Activated gamma-delta T cell treated with anti-CD3 and anti-CD28 coated beads, Interleukin-2, amount 50 U/mL, for 16 hours (primary cell): ENCODE measurements at regions not wholly inside any gene's neighbourhood (a gene's known extent, or its start where the extent isn't known, plus 50 kb on each side); places are given as distances from the start of the nearest gene placed in this dataset.

Experiments used
- DNase-seq: peaks from one replicate; pipeline ENCODE4 v3.0.0-alpha.2; 2020; ENCODE audit warnings: low read depth

DNA sequence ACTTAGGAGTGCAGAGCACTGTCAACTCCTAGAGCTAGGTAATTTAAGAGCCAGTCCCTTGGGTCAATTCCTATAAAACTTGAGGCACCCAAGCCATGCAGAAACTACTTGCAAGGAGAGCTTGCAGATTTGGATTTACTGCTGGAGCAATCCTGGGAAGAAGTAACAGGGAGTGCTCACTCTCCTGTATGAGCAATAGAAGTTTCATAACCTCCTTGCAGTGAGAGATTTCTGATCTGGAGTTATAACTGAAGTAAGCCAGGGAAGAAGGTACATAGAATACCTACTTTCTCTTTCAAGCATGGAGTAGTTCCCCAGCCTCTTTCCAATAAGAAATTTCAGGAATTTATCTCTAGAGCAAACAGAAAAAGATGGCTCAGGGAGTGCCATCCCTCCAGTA is 650.1 kb upstream of the USP15 start:
- DNase-seq = no peak

DNA sequence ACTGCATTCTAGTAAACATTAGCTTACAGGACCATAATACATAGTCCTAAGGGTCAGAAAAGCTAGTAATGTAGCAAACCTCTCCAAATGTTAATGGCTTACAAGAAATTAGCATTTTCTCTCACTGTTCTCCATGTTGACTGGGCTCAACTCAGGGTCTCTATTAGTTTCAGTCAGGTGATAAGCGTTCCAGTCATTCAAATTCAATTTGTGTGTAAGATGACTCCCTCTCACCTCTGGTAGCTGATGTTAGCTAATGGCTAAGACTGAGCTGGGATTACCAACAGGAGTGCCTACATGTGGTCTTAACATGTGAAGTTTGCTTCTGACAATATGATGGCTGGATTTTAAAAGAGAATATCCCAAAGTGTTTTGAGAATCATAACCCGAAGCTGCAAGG is 630.5 kb upstream of the USP15 start:
- no peak for DNase-seq

DNA sequence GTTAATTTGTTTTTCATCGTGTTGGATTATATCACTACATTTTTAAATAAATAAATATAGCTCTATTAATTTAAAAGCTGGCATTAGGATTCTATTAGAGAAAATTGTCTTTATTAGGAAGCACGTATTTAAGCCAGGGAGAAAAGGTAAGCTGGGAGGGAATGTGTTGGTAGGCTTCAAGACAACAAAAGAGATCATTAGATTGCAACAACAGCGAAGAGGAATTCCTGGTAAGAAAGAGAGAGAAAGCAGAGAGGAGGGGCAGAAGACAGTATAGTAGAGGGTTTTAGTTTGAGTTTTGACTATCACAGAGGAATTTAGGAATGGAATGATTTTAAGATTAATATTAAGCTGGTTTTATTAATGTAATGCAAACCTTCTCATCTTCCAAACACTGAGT is 613.6 kb upstream of the USP15 start:
- DNase-seq = no peak

DNA sequence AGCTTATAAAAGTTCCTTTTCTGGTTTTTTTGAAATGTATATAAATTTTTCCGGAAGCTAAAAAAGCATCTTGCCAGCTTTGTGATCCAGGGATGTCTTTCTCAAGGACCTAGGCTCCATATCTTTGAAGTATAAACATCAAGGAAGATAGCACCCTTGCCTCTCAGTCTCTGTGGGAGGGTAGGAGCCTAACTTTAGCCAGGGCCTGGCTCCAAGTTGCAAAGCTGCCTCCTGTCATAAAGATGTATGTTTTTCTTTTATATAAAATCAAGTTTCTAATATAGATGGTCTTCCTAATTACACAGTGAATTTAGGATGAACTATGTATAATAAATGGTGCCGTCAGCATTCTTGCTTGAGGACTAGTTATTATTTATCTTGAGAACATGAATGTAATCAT is 612.6 kb upstream of the USP15 start:
- DNase-seq = no peak

DNA sequence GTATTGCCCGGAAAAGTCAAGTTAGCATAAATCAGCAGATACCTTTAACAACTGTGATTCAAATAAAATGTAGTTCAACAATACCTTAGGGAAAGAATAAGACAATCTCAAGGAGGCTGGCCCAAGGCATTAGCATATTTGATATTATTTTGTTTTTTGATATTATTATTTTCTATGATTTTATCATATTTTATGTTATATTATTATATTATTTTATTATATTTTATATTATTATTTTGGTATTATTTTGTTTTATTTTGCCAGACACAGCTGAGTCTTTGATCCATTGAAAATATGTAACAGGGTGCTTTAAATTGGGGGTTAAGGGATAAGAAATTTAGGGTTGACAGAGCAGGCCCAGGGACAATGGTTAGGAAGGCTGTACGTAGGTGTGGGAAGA is 607.9 kb upstream of the USP15 start:
- DNase-seq = no peak

DNA sequence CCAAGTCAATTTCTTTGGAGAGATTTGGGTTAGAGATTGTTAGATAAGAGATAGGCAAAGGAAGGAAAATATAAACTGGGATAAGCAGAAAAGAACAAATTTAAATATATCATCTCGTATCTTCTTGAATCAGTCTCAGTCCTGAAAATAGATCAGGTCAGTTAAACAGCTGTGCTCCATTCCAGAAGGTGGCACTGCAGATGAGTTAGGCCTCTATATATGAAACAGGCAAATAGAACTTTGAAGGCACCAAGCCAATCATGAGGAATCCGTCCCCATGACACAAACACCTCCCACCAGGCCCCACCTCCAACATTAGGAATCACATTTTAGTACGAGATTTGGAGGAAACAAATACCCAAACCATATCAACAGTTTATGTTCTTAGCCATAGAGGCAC is 605.5 kb upstream of the USP15 start:
- no peak for DNase-seq

DNA sequence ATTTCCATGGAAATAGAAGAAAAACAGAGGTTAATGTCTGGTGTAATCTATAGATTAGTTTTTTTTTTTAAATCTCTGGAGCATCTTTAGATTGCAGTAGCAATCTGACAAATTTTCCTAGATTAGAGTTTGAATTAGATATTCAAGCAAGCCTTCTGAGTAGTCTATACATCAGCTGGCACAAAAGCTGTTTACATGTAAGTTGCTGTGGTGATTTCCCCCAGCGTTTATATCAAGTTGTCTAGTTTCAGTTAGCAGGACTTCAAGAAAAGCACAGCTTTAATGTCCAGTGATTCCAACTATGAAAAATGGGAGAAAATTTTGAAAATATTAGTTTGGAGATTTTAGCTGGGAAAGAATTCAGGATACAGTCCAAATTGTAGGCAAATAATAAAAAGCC is 605.0 kb upstream of the USP15 start:
- DNase-seq = no peak

DNA sequence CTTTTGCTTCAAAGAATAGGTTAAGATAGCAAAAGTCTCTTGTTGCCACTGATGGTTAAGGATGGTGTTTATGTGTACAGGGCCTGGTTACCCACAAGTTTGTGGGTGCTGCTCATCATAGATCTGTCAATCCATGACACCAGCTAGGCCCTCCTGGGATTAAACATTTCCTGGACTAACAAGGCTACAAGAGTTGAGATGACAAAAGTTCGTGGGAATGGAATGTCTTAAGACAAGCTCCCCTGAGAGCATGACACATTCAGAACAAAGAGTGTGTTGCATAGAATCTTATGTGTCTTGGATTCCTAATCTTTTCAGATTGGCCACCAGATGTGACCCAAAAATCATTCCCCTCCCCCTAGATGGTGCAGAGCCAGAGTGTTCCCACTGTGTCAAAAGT is 592.5 kb upstream of the USP15 start:
- no peak for DNase-seq

DNA sequence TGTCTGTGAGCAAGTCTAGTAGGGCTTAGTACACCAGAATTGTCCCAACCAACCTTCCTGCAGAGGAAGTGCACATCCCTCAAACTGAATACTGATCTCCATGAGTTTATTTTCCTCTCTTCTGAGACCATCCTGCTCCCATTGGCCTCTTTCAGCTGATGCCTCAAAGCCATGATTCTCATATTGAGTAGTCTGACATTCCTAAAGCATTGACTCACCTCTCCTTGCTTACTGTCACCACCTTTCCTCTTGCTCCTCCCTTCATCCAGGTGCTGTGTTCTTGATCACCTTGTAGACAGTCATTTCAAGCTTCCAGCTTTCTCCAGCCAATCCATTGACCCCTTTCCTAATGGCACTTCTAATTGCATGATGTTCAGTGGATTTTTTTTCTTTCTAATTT is 583.7 kb upstream of the USP15 start:
- no peak for DNase-seq

DNA sequence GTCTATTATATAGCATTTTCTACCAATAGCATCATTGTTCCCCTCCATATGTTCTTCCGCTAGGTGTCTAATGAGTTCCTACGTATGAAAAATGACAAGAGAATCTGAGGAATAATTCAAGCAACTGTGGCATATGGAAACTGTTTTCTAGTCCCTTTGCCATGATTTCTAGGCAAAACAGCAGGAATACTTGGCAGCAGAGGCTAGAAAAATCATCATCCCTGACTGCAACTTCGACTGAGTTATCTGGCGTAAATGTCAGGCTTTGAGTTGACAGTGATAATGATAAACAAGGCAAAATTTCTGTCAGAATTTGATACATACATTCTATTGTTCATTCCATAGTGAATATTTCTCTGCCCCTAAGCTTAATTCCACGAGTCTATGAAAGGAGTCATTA is 572.8 kb upstream of the USP15 start:
- DNase-seq = no peak

DNA sequence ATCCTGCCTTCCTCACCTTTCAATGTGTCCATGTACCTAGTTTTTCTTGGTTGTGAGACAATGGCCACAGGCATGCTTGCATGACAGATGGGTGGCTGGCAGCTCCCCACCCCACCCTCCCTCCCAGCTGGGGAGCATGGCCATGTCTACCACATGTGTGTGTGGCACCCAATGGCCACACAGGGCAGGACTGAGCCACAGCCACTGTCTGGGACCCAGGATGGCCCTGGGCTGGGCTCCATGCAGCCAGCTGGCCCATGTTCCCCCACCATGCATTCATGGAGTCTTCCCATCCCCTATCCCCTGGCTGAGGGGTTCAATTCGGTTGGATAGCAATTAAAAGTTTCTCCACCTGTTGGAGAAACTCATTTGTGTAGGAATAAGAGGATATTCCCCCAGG is 566.0 kb upstream of the USP15 start:
- DNase-seq = no peak

DNA sequence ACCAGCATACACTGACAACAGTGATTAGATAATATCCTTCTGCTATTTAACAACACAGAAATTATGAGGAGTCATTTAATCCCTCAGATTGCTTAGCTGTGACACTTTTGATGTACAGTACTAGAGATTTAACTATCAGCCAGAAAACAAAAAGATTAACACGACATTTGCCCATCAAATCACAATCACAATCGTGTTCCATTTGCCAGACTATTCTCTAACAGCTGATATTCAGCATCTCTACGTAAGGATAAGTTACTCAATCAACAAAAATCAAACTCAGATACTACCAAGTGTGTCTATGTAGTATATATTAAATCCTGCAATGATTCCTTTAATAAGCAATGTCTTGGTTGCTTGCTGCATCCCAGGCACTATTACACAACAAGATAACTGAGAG is 558.7 kb upstream of the USP15 start:
- no peak for DNase-seq

DNA sequence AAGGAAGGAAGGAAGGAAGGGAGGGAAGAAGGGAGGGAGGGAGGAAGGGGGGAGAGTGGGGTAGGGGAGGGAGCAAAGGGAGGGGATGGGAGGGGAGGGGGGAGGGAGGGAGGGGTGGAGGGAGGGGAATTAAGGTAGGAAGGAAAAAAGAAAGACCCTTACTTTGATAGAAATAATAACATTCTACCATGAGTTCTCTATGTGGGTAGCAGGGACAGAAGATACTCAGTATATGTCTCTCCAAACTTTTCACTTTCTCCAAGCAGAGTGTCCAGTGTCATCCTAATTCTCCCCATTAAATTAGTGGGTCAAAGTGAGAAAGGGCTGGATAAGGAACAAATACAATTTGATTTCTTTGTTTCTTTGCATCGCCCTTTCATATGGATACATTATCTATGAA is 553.4 kb upstream of the USP15 start:
- DNase-seq = no peak

DNA sequence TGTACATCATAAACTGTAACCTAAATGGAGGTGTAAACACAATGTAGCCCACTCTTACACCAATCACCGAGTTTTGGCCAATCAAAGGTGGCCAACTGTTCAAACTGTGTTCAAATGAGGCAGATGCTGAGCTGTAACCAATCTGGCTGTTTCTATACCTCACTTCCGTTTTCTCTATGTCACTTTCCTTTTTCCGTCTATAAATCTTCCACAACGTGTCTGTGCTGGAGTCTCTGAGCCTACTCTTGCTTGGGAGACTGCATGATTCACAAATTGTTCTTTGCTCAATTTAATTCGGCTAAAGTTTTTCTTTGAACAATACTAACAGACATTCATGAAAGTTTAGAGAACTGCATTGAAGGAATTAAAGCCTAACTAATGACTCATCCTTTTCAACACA is 547.1 kb upstream of the USP15 start:
- DNase-seq = no peak

DNA sequence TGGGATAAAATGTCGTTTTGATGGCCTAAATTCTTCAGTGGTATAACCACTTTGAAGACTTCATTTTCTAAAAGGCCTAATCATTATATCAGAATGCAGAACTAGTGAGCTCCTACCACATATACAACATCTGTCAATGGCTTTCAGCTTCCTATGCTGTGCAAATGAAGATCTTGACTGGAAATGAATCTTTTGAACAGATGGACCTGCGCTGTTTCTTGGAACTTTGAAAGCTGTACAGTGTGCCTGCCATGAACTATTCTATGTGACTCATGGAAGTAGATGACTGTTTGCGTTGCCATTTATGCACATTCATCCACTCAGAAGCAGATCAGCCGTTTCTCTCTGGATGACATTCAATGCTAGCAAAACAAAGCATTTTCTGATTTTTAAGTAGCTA is 542.2 kb upstream of the USP15 start:
- DNase-seq = no peak

DNA sequence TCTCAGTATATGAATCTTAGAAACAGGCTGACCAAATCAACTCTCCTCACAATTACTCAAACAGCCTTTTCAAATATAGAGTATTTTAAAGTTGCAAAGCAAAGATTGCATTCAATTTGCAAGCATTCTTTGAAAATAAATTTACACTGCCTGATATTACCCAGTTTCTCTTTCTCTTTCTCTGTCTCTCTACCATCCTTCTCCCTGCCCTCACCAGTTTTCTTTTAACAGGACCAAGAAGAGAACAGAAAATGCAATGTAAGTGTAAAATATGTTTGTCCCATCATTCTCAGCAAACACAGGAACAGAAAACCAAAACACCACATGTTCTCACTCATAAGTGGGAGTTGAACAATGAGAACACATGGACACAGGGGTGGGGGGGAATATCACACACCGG is 520.3 kb upstream of the USP15 start:
- DNase-seq = no peak

DNA sequence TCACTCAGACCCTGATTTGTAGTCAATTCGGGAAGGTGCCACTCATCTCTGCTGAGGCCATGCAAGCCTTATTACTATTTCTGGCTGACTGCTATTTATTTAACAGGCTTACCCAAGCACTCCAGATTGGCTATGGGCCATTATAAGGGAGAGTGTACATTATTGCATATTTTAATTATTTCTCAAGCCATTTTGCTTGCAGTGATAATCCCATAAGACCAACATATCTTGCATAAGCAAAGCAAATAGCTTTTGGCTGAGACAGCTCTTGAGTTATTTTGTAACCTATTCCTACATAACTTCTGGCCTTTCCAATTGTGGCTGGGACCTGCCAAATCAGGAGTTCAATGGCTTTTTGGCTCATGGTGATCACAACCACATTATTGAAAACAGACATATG is 509.6 kb upstream of the USP15 start:
- DNase-seq = no peak

DNA sequence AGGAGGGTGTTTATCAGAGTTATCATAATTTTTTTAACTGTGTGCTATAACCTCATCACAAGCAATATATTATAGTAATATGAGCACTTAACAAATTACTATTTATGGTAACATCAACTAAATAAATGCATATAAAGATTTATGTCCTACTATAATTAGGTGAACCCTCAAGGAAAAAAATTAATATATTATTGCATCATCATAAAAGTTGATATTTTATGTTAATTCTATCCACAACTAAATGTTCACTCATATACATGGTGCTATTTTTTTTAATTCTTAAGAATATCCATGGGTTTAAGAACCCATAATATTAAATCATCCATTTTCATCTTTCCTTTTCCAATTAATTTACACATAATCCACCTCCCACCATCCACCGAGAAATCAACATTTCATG is 506.0 kb upstream of the USP15 start:
- no peak for DNase-seq

DNA sequence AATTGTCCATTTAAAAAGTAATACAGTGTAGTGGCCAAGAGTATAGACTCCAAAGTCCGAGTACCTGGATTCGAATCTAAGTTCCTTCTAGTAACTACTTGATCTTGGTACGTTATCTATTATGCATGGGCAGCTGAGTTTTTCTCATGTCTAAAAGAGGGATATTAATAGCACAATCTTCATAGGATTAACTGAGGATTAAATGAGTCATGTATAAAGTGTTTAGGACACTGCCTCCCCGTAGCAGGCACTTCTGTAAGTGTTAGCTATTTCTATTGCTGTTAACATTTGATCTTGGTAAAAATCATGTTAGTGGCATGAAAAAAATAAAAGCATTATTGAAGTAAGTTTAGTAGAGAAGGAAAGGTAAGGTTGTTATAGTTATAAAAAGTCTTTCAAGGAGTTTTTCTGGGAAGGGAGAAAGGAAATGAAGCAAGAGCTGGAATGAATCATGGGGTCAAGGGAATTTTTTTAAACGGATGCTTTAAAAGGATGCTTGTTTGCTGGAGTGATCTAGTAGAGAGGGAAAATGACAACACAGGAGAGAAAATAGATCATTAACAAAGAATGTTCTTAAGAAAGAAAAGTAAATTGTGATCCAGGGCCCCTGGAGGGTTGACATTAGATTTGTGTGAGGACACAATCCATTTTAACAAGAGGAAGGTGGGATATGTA is 502.2 kb upstream of the USP15 start:
- DNase-seq = no peak

DNA sequence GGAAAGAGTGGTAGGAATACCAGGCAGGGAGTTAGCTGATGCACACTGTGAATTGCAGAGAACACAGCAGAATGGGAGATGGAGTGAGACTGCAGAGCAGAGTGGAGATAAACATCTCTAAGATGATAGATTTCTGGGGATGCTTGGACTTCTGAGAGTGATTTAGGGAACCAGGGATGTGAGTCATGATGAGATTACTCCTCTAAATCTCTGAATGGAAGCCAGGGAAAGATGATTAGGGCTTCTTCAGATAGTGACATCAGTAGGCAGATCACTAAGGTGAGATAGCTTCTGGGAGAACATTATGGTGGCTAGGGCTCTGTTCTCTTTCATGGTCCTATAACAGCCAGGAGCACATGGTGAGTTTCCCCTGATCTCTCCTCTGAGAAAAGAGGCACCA is 501.5 kb upstream of the USP15 start:
- no peak for DNase-seq

DNA sequence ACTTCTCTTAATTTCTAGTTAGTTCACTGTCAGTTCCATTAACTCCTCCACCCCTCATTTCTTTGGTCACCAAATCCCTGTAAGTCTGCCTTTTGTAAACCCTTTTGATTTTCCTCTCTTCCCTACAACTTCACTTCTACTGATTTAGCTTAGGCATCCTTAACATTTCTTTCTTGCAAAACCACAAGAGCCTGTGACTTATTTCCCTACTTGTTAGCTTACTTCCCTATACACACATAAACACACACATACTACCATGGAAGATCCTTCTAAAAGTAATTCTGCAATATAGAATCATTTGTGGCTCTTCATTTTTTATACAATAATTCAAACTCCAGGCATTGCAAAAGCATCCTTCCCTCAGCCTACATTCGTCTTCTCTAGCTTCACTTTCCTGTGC is 494.3 kb upstream of the USP15 start:
- no peak for DNase-seq

DNA sequence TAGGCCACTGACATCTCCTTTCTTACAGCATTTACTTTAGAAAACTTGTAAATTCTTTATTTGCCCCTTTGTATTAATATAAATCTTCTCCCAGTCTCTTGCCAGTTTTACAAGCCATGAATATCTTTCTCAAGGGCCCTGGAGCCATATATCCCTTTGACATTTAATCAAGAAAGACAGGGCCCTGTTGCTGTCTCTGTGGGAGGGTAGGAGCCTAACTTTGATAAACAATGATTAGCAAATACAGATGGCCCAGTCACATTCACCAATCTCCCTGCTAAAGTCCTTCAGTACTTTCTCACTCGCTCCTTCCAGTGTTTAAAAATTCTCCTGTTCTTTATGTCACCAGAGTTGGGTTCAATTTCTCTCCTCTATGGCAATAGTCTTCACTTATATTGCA is 479.8 kb upstream of the USP15 start:
- no peak for DNase-seq

DNA sequence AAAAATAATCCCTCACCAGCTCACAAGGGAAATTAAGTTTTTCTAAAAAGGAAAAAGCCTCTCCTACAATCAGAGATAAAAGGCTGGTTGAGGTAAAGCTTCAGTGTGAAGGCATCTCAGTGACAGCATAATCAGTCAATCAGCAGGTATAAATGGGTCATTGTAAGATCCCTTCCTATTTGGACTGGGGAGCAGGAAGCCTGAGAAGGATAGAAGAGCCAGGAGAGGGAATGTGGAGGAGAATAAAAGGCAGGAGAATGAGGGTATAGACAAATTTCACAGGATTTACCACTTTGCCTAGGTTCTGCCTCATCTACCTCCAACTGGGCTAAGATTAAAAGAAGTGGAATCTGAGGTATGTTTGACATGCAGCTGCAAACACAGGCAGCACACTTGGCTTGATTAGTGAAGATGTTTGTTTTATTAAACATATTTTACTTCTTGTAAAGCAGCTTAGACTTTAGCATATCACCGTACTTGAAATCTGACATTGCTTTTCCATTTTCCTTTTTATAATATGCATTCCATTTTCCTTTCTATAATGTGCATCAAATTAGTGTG is 479.1 kb upstream of the USP15 start:
- no peak for DNase-seq

DNA sequence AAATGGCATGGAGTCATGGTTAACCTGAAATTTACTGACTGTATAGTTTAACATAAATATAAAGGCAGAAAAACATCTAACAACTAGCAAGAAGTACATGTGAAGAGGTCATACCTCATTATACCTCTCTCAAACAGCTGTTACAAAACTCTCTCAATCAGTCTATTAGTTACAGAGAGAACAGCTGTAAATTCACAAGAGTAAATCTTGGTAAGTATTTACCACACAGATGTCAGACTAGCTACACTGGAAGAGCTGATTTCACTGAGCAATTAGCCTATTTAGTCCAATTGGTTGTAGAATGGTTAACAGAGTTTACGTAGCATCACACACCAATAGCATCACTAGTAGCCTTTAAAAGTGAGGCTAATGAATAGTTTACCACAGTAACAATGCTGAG is 463.4 kb upstream of the USP15 start:
- no peak for DNase-seq

DNA sequence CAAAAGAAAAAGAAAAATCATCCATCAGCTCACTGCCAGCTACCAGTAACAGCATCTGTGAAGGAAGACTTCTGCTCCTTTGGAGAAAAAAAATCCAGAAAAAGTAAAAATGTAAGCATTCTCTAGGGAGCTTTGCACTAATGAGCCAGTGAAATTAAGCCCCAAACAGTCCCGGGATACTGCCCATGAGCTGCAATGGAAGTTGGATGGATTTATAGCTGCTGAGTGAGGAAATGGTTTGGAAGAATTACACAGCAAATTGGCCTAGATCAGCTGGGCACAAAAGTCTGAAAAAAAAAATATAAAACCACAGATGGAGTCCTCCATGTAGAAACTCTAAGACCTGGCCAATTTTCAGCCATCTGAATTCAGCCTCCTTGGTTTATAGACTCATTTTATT is 462.9 kb upstream of the USP15 start:
- no peak for DNase-seq
